GM12873 (cell line): ENCODE measurements at regions not wholly inside any gene's neighbourhood (a gene's known extent, or its start where the extent isn't known, plus 50 kb on each side); places are given as distances from the start of the nearest gene placed in this dataset.

Experiments
- CTCF ChIP-seq: IDR thresholded peaks from 2 replicates; pipeline ENCODE4 v1.5.1; 2012; ENCODE audit warnings: low read depth, mild to moderate bottlenecking, moderate library complexity, low read length, control low read depth; ENCODE audit not compliant: insufficient read depth; ENCODE audit errors: missing control alignments

- TF ChIP-seq CTCF: no peak
Measured at GRCh38 chr2:126189527-126189926, 466.4 kb upstream of the GYPC start.

GRCh38 chr2:126200538-126200937, 455.4 kb upstream of the GYPC start:
- no peak for TF ChIP-seq CTCF

GRCh38 chr2:126208266-126208665, 447.7 kb upstream of the GYPC start:
- no peak for TF ChIP-seq CTCF

- TF ChIP-seq CTCF: no peak
Measured at GRCh38 chr2:126212735-126213134, 443.2 kb upstream of the GYPC start.

- no peak for TF ChIP-seq CTCF
Measured at GRCh38 chr2:126219081-126219480, 436.9 kb upstream of the GYPC start.

GRCh38 chr2:126220331-126220730, 435.6 kb upstream of the GYPC start:
- TF ChIP-seq CTCF: no peak

GRCh38 chr2:126221506-126221905, 434.5 kb upstream of the GYPC start:
- TF ChIP-seq CTCF: no peak

GRCh38 chr2:126222278-126222677, 433.7 kb upstream of the GYPC start:
- no peak for TF ChIP-seq CTCF
